GM18505 (cell line): ENCODE measurements at regions not wholly inside any gene's neighbourhood (a gene's known extent, or its start where the extent isn't known, plus 50 kb on each side); places are given as distances from the start of the nearest gene placed in this dataset.

Experiments used
- ATAC-seq: cut with Tn5 transposase; IDR thresholded peaks from one replicate; pipeline ENCODE4 v1.9.1; 2021; ENCODE audit not compliant: unreplicated experiment
- POLR2A ChIP-seq: IDR thresholded peaks from 4 replicates; pipeline ENCODE4 v1.6.1; 2011; ENCODE audit warnings: borderline replicate concordance; ENCODE audit not compliant: insufficient read depth, insufficient read length; ENCODE audit errors: extremely low read depth

GRCh38 chr2:181185948-181186347 is 205.5 kb downstream of the UBE2E3 start:
- TF ChIP-seq POLR2A: no peak
- no peak for ATAC-seq

DNA sequence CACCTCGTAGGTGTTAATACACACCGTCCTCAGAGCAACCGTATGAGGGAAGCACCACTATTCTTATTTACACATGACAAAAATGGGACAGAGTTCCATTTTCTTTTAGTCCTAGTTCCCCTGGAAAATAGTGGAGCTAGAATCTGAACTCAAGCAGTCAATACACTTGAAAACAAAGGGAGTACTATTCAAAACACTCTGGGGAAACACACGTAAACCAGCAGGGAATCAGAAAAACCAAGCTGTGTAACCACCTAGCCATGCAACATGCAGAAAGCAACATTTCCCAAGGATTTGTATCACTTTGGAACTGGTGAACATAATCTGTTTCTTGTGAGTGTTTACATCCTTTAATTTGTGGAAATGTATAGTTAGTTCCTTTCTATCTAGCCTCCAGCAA is 208.2 kb downstream of the UBE2E3 start:
- no peak for ATAC-seq
- TF ChIP-seq POLR2A: no peak

DNA sequence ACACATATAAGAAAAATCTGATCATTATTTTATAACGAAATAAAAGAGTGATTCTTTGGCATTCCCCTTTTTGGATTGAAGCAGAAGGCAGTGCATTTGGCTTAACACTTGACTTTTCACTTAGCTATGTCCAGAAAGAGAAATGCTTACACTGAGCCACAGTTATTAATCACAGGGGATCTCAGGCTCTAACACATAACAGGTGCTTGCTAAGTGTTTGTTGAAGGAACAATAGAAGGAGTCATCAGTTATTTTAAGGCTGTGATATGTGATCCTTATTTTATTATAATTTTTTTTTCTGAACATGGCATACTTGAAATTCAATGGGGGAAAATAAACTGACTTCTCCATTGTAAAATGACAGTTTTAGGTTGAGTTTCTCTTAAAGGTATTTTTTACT is 209.5 kb downstream of the UBE2E3 start:
- no peak for TF ChIP-seq POLR2A
- ATAC-seq: no peak

GRCh38 chr2:181190711-181191110 is 210.3 kb downstream of the UBE2E3 start:
- no peak for TF ChIP-seq POLR2A

GRCh38 chr2:181193550-181193949 is 213.1 kb downstream of the UBE2E3 start:
- no peak for ATAC-seq
- TF ChIP-seq POLR2A: no peak

More at GRCh38 chr2:181190711-181191110, 210.3 kb downstream of the UBE2E3 start:
- ATAC-seq: no peak

- ATAC-seq: no peak
- TF ChIP-seq POLR2A: no peak
Measured at GRCh38 chr2:181196401-181196800, 216.0 kb downstream of the UBE2E3 start.

DNA sequence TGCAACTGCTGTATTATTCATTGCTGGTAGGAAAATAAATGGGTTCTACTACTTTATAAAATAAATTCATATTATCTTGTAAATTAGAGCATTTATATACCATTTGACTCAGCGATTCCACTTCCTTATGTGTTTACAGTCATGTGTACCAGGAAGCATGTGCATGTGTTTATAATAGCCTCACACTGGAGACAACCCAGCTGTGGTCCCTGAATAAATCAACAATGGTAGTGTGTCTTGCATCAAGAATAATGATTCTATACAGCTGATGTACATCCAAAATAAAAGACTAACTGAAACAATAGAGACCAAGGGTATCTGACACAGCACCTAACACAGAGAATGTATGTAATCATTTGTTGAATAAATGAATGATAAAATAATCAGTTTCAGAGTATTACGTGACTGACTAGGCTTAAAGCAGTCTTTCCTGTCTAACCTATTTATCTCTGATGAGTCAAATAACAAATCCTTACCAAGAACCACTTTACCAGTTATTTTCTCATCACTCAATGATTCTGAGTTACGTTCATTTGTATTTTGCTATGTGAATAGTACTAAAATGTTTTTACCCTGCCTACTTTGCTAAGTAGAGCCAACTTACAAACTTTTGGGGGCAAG is 216.8 kb downstream of the UBE2E3 start:
- no peak for TF ChIP-seq POLR2A
- no peak for ATAC-seq

- no peak for TF ChIP-seq POLR2A
- no peak for ATAC-seq
Measured at GRCh38 chr2:181198183-181198864, 217.9 kb downstream of the UBE2E3 start.

GRCh38 chr2:181203412-181203811 is 223.0 kb downstream of the UBE2E3 start:
- no peak for TF ChIP-seq POLR2A
- no peak for ATAC-seq

DNA sequence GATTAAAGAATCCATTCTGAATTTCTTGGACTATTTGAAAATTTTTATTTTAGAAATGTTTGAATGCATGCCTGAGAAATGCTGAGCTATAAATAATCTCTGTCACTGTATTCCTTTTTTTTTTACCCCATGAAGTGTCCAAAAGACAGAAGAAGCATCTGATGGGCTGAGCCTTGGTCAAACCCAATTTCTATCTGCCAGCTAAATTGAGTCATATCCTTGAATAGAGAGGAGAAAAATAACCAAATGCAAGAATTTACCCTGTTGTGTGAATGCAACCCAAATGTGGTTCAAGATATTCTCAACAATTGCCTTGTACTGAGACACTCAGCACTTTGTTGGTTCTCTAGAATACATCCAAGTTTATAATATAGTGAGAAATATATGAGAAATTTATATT is 223.5 kb downstream of the UBE2E3 start:
- ATAC-seq: no peak
- no peak for TF ChIP-seq POLR2A

GRCh38 chr2:181218401-181218821 is 238.0 kb downstream of the UBE2E3 start:
- ATAC-seq: no peak
- TF ChIP-seq POLR2A: no peak

DNA sequence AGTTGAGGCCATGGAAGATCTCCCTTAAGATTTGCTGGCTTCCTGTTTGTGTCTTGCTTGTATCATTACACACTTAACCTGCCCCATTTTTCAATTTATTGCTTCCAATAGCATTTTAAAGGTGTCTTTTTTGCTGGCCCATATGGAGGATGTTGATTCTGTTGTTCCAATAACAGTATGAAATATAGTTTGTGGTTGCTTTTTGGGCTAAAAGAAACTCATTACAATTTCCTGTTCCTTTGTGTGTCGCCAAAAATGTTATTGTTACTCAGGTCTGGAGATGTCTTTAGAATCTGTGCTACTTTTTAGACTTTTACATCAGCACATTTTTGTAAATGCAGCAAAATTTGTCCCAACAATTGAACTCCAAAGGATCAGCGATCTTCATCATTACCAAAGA is 234.0 kb upstream of the ITGA4 start:
- ATAC-seq: no peak
- no peak for TF ChIP-seq POLR2A

- no peak for ATAC-seq
- TF ChIP-seq POLR2A: no peak
Measured at GRCh38 chr2:181224866-181225265, 232.3 kb upstream of the ITGA4 start.

GRCh38 chr2:181228661-181229060 is 228.5 kb upstream of the ITGA4 start:
- no peak for TF ChIP-seq POLR2A
- no peak for ATAC-seq
